Fibroblast of the aortic adventitia (primary cell): ENCODE measurements at regions not wholly inside any gene's neighbourhood (a gene's known extent, or its start where the extent isn't known, plus 50 kb on each side); places are given as distances from the start of the nearest gene placed in this dataset.
"Not testable (repeated sequence)": the region's sequence is repeated elsewhere in the genome, so short reads cannot be mapped to it uniquely, and the experiment has no call there.

Source experiments
- DNase-seq: peaks from one replicate; pipeline ENCODE4 v3.0.0-alpha.2; 2010; ENCODE audit warnings: low read depth
- H3K4me3 ChIP-seq: 2 replicates; pipeline ENCODE4 v1.5.1; 2011; ENCODE audit warnings: low read depth, mild to moderate bottlenecking, control low read depth, low read length, moderate library complexity
- TF ChIP-seq, protein P1 (sequence below): IDR thresholded peaks from 2 replicates; pipeline ENCODE4 v1.5.1; 2011; ENCODE audit warnings: mild to moderate bottlenecking, low read length, control low read depth, inconsistent platforms; ENCODE audit not compliant: insufficient read depth

DNA sequence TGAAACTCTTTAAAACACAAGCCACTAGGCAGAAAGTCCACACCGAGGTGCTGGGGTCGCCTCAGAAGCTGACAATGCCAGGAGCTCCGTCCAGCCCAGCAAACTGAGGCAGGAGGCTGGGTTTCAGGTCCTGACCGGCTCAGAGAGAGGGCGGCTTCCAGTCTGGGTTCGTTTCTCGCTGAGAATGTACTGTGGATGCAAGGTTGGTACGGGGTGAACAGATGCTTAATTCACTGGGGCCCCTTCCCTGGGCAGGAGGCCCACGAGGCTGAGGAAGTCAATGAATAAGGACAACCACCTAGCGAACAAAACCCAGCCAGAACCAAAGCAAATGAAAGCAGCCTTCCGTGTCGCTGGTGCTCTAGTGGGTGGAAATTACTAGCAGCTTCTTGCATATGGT, 142.0 kb downstream of the RTP5 start:
- TF ChIP-seq, protein P1, sequence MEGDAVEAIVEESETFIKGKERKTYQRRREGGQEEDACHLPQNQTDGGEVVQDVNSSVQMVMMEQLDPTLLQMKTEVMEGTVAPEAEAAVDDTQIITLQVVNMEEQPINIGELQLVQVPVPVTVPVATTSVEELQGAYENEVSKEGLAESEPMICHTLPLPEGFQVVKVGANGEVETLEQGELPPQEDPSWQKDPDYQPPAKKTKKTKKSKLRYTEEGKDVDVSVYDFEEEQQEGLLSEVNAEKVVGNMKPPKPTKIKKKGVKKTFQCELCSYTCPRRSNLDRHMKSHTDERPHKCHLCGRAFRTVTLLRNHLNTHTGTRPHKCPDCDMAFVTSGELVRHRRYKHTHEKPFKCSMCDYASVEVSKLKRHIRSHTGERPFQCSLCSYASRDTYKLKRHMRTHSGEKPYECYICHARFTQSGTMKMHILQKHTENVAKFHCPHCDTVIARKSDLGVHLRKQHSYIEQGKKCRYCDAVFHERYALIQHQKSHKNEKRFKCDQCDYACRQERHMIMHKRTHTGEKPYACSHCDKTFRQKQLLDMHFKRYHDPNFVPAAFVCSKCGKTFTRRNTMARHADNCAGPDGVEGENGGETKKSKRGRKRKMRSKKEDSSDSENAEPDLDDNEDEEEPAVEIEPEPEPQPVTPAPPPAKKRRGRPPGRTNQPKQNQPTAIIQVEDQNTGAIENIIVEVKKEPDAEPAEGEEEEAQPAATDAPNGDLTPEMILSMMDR = no peak
- H3K4me3 ChIP-seq = no peak overlapping the region
- no peak for DNase-seq

- no peak for DNase-seq
- TF ChIP-seq, protein P1 = no peak
- H3K4me3 ChIP-seq = no peak overlapping the region
These were observed 142.6 kb downstream of the RTP5 start for GRCh38 chr2:242011991-242012764.

DNA sequence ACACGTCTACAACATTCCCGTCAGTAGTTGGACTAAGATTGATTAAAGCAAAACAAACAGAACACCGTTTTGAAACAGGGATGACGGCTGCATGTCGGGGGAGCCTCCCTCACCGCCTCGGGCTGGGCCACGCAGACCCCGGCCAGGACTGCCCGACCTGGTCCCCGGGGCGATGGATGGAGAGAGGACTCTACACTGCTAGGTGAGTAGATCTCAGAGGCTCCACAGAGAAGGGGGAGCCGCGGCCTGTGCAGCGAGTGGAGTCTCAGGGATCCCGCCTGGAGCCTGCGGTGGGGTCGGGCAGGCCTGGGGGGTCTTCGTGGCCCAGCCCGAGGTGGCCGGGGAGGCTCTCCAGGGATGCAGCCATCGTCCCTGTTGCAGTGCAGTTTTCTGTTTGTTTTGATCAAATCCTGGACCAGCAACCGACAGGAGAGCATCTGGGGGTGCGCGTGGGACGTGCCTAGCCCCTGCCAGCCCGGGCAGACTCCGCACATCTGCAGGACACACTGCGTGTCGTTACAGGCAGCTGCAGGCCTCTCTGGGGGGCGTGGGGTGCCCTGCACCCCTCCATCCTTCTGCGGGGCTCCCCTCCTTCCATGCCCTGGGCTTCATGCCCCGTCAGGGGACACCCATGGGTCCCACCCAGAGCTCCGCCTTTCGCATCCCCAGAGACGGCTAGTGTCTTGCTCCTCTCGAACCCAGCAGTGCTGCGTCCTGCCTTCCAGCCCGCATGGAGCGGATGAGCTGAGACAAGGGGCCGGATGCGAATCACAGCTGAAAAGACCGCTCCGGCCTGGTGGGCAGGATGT, 143.6 kb downstream of the RTP5 start:
- TF ChIP-seq, protein P1 = no peak
- no peak overlapping the region for H3K4me3 ChIP-seq
- no peak for DNase-seq

- no peak for DNase-seq
- TF ChIP-seq, protein P1 = no peak
These were observed 144.2 kb downstream of the RTP5 start for GRCh38 chr2:242013771-242014170.

DNA sequence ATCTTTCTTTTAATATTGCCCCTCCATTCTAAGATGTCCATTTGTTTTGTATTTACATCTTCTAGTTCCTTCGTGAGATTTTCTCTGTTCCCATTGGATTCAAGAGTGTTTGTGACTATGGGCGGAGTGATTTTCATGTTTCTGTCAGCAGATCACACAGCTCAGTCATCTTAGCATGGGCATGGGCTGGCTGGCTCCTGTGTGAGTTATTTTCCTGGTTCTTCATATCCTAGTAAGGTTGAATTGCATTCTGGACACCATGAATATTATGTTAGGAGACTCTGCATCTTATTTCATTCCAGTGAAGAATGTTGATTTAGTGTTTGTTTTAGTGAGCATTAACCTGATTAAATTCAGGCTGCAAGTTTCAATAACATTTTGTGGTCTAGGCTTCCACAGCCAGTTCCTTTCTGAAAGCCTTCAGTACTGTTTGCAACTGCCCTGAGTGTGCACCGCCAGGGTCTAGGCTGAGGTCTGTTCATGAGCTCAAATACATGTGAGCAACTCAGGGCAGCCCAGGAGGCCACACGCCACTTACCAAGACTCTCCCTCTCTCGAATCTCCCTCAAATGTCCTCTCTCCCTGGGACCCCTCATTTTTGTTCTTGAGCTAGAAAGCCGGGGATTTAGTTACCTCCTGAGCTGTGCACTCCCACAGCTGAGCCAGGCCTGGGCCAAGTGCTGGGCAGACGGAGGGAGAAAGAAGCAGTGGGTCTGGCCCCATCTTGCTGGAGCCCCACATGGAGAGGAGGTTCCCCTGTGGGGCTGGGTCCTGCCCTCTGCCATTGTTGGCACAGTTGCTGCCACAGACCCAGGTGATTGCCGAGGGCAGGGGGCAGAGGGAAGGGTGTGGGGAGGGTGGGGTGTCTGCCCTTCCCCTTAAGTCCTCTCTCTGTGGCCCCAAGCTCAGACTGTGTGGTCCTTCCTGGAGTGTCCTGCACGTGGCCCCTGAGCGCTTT, 145.9 kb downstream of the RTP5 start:
- TF ChIP-seq, protein P1 = no peak
- H3K4me3 ChIP-seq = no peak overlapping the region
- DNase-seq = no peak

More at GRCh38 chr2:242013771-242014170, 144.2 kb downstream of the RTP5 start:
- no peak overlapping the region for H3K4me3 ChIP-seq

GRCh38 chr2:242017086-242017485, 147.6 kb downstream of the RTP5 start:
- TF ChIP-seq, protein P1 = no peak
- H3K4me3 ChIP-seq = no peak overlapping the region
- no peak for DNase-seq

DNA sequence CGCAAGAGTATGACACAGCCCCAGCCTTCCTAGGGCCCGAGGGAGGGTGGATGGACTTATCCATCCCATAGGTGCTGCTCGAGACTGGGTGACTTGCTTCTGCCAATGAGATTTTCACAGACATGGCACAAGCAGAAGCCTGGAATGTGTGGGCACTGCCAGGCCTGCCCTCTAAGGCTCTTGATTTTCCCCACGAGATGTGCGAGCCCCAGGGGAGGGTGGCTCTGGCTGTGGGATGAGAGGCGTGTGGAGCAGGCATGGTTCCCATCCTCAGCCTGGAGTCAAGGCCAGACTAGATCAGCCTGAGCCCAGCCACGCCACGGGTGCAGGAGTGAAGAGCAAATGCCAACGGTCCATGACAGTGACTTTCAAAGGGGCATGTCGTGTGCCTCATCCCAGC, 148.9 kb downstream of the RTP5 start:
- not testable (repeated sequence) for DNase-seq, H3K4me3 ChIP-seq
